T-helper 2 cell (primary cell): ENCODE measurements at regions not wholly inside any gene's neighbourhood (a gene's known extent, or its start where the extent isn't known, plus 50 kb on each side); places are given as distances from the start of the nearest gene placed in this dataset.
"Not testable (repeated sequence)": the region's sequence is repeated elsewhere in the genome, so short reads cannot be mapped to it uniquely, and the experiment has no call there.

Source experiments
- DNase-seq, 5 experiments: peaks; one replicate each; pipeline versions ENCODE4 v3.0.0 to v3.0.0-alpha.2; 2012 to 2022

- no peak for DNase-seq
Observed at GRCh38 chr14:56992332-56992820, 182.1 kb upstream of the OTX2 start.

DNA sequence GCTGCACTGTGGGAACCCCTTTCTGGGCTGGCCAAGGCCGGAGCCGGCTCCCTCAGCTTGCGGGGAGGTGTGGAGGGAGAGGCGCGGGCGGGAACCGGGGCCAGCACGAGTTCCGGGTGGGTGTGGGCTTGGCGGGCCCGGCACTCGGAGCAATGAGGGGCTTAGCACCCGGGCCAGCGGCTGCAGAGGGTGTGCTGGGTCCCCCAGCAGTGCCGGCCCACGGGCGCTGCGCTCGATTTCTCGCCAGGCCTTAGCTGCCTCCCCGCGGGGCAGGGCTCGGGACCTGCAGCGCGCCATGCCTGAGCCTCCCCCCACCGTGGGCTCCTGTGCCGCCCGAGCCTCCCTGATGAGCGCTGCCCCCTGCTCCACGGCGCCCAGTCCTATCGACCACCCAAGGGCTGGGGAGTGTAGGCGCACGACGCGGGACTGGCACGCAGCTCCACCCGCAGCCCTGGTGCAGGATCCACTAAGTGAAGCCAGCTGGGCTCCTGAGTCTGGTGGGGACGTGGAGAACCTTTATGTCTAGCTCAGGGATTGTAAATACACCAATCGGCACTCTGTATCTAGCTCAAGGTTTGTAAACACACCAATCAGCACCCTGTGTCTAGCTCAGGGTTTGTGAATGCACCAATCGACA lies 180.8 kb upstream of the OTX2 start:
- DNase-seq: not testable (repeated sequence)

DNA sequence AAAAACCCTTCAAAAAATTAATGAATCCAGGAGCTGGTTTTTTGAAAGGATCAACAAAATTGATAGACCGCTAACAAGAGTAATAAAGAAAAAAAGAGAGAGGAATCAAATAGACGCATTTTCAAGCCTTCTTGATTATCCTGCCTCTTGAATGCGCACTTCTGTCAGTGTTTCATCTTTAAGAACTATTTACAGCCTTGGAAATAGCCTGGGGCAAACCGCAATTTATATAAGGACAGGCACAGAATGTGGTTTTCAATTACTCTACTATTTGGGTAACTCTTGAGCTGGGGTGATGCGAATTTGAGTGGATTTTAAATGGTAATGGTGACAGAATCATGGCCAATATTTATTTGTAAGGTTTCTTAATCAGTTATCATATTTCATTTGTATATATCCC lies 179.1 kb upstream of the OTX2 start:
- no peak for DNase-seq

DNA sequence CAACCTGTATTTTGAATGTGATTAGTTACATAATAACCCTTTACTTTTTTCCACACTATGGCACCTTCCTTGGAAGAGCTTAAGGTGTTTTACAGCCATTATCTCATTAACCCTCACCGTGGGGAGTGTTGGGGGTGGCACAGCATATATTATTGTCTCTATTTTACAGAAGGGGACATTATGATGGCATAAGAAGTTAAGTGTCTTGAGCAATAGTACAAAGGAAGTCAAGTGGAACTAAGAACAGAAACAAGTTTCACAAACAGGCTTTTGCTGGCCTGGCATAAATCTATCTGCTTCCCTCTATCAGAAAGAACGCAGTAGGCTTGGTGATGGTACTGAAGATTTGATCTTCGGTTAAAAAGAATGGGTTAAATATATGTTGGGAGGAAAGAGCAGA lies 169.7 kb upstream of the OTX2 start:
- DNase-seq: no peak

GRCh38 chr14:56976211-56976610 lies 165.9 kb upstream of the OTX2 start:
- no peak for DNase-seq

- no peak for DNase-seq
Observed at GRCh38 chr14:56975521-56975920, 165.2 kb upstream of the OTX2 start.

DNA sequence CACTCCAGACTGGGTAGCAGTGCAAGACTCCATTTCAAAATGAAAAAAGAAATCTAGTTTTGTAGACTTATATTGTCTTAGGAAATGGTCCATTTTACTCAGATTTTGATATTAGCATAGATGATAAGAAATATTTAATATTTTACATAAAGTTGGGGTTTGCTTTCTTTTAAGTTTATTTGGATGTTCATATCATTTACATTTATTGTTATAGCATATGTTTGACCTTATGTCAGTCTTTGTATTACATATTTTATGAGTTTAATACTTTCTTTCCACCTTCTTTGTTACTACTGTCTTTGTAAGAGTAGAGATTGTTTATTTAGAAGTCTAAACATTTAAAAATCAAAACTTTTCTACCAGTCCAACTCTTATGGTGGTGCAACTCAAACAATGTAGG lies 162.7 kb upstream of the OTX2 start:
- DNase-seq: no peak

DNA sequence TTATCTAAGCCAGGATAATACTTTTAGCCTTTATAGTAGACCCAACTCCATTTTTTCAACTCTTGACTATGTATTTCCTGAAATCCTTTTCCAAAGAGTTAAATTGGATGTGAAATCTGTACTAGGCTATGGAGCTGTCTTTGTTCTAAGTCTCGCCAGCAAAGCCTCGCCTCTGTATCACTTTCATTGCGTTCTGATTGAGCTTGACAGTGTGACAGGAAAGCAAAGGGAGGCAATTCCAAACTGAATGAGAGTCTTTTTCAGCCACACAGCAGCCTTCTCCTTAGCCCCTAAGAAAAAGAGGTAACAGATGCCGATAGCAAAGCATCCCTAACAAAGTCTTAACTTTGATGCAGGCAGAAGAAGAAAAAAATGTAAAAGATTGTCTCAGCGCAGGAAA lies 154.6 kb upstream of the OTX2 start:
- DNase-seq: no peak

- no peak for DNase-seq
Observed at GRCh38 chr14:56963381-56963780, 153.1 kb upstream of the OTX2 start.

- no peak for DNase-seq
Observed at GRCh38 chr14:56962444-56963080, 152.3 kb upstream of the OTX2 start.

- no peak for DNase-seq
Observed at GRCh38 chr14:56959869-56960268, 149.6 kb upstream of the OTX2 start.

DNA sequence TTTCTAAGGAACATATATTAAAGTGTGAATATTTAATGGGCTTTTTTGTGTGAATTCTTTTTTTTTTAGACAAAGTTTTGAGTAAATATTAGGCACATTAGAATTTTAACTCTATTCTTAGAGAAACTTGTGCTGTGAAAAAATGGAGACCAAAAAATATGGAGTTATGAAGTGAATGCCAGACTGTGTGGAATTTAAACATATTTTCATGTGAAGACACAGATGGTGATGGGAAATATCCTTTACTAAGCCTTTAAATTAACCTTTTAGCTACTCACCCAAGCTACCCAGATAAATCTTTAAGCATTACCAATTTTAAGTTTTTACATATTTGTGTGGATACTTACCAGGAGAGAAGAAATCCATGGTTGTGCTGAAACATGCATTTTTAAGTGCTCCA lies 148.8 kb upstream of the OTX2 start:
- DNase-seq: no peak

GRCh38 chr14:56956182-56956581 lies 145.9 kb upstream of the OTX2 start:
- DNase-seq: no peak

GRCh38 chr14:56955745-56956144 lies 145.5 kb upstream of the OTX2 start:
- DNase-seq: no peak

GRCh38 chr14:56953884-56954283 lies 143.6 kb upstream of the OTX2 start:
- DNase-seq: no peak

- DNase-seq: no peak
Observed at GRCh38 chr14:56952766-56953473, 142.6 kb upstream of the OTX2 start.

GRCh38 chr14:56949828-56950227 lies 139.5 kb upstream of the OTX2 start:
- DNase-seq: no peak

- DNase-seq: no peak
Observed at GRCh38 chr14:56945291-56945690, 135.0 kb upstream of the OTX2 start.

GRCh38 chr14:56944397-56944796 lies 134.1 kb upstream of the OTX2 start:
- DNase-seq: no peak

- no peak for DNase-seq
Observed at GRCh38 chr14:56933446-56933845, 123.2 kb upstream of the OTX2 start.

- DNase-seq: no peak
Observed at GRCh38 chr14:56918849-56919574, 108.7 kb upstream of the OTX2 start.

DNA sequence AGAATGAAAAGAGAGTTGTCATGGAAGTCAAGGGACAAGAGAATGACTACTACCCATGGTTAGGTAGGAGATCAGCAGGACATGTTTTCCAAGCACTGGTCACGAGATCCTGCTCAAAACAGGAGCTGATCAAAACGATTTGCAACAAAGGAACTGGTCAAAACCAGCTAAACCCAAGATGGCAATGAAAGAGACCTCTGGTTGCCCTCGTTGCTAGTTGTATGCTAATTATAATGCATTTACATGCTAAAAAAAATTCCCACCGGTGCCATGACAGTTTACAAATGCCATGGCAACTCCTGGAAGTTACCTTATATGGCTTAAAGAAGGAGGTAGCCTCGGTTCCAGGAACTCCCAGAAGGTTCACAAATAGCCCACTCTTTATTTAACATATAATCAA lies 95.0 kb upstream of the OTX2 start:
- DNase-seq: no peak

DNA sequence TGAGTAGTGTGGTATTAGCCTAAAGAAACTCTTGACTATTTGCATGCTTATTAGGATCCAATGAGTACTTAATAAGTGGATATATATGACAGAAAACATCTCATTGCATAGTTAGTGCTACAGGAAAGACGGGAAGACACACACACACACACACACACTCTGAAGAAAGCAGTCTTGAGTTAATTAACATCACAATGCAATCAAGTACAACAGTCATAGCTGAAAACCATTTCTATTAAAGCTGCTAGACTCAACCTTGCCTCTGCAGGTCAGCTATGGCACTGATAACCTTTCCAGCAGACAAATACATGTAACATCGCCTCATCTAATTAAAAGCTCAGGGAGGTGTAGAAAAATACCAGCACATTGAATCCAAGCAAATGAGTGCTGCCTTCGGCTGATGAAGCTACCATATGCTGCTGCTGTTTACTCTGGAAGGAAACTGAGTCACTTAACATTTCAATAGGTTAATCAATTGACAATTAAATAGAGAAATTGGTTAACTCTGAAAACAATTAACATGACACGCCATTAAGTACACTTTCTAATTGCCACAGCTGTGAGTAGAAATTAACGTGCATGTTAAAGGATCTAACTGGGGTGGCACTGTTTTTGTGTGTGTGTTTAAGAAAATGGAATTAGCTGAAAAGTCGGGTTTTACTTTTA lies 93.2 kb upstream of the OTX2 start:
- DNase-seq: no peak
